Endothelial cell of umbilical vein (primary cell): ENCODE measurements at regions not wholly inside any gene's neighbourhood (a gene's known extent, or its start where the extent isn't known, plus 50 kb on each side); places are given as distances from the start of the nearest gene placed in this dataset.

Source experiments
- BruUV-seq: library from RNA; stranded (reverse); fragments of 400-500 nt; replicated peaks from 2 replicates; lab custom pipeline; 2021; lab: Mats Ljungman, UMichigan
- CTCF ChIA-PET: fragments of 300-600, 350-600 bp; sonication (Branson Sonifier 250); formaldehyde crosslinking; loops from one replicate; lab custom pipeline; 2021; ENCODE audit warnings: antibody characterized with exemption, inconsistent platforms; lab: Charles Lee
- POLR2A ChIA-PET: fragments of 300-600, 350-600 bp; sonication (Branson Sonifier 250); formaldehyde crosslinking; loops from one replicate; lab custom pipeline; 2021; ENCODE audit warnings: antibody characterized with exemption, inconsistent platforms; lab: Charles Lee
- DNase-seq: peaks from one replicate; pipeline ENCODE4 v3.0.0-alpha.2; 2011; ENCODE audit warnings: low read depth, low spot score
- FAIRE-seq: peaks from 2 replicates; lab custom pipeline; 2011; peaks lifted over from hg19 to GRCh38; lab: Jason Lieb, UNC
- H2AFZ ChIP-seq: 2 replicates; pipeline ENCODE4 v1.6.0; 2012; ENCODE audit warnings: low read depth, low read length, control low read depth, inconsistent platforms
- H3K27ac ChIP-seq: 2 replicates; pipeline ENCODE4 v1.5.1; 2011; ENCODE audit warnings: low read depth, mild to moderate bottlenecking, control low read depth, low read length, moderate library complexity; ENCODE audit not compliant: insufficient read depth
- H3K27me3 ChIP-seq, 2 experiments: 2 replicates each; pipeline versions ENCODE4 v1.6.0 to v1.6.1; 2011; ENCODE audit warnings: low read length in 2 of 2, mixed read lengths in 1 of 2; ENCODE audit not compliant: control insufficient read depth in 2 of 2, insufficient read depth in 2 of 2
- H3K36me3 ChIP-seq, 2 experiments: 2 replicates in 1 of 2; 3 replicates in 1 of 2; pipeline ENCODE4 v1.5.1; 2011; ENCODE audit warnings: low read length in 2 of 2, mild to moderate bottlenecking in 1 of 2, moderate library complexity in 1 of 2; ENCODE audit not compliant: control insufficient read depth in 2 of 2, insufficient read depth in 2 of 2; ENCODE audit errors: extremely low read depth in 1 of 2
- H3K4me1 ChIP-seq: 3 replicates; pipeline ENCODE4 v1.5.1; 2011; ENCODE audit warnings: mild to moderate bottlenecking, low read length; ENCODE audit not compliant: control insufficient read depth, insufficient read depth; ENCODE audit errors: extremely low read depth
- H3K4me2 ChIP-seq: 2 replicates; pipeline ENCODE4 v1.6.1; 2011; ENCODE audit warnings: low read length, control low read depth, mixed read lengths; ENCODE audit not compliant: insufficient read depth
- H3K4me3 ChIP-seq, 3 experiments: fragments of 200-600 bp in 1 of 3; sonication (generic), shearing (Covaris generic) in 1 of 3; replicated peaks in 1 of 3; 2 replicates each; pipeline ENCODE4 v1.5.1; 2011 to 2016; ENCODE audit warnings: control low read depth in 3 of 3, low read length in 3 of 3, mild to moderate bottlenecking in 2 of 3, inconsistent platforms in 1 of 3, low read depth in 1 of 3, moderate library complexity in 1 of 3; ENCODE audit not compliant: insufficient read depth in 1 of 3
- H3K79me2 ChIP-seq: 2 replicates; pipeline ENCODE4 v1.6.0; 2012; ENCODE audit warnings: low read length, inconsistent platforms; ENCODE audit not compliant: control insufficient read depth, insufficient read depth
- H3K9ac ChIP-seq: replicated peaks from 2 replicates; pipeline ENCODE3; 2011; ENCODE audit warnings: low read length, control low read depth; ENCODE audit not compliant: insufficient read depth; ENCODE audit errors: extremely low read depth
- H3K9me1 ChIP-seq: replicated peaks from 3 replicates; pipeline ENCODE4 v1.6.0; 2011; ENCODE audit warnings: mild to moderate bottlenecking, low read length; ENCODE audit not compliant: control insufficient read depth, insufficient read depth; ENCODE audit errors: extremely low read depth
- H3K9me3 ChIP-seq: replicated peaks from 2 replicates; pipeline ENCODE4 v1.5.1; 2012; ENCODE audit warnings: low read length, inconsistent platforms; ENCODE audit not compliant: control insufficient read depth, insufficient read depth
- H4K20me1 ChIP-seq: replicated peaks from 2 replicates; pipeline ENCODE3; 2011; ENCODE audit warnings: mild to moderate bottlenecking, low read length; ENCODE audit not compliant: control insufficient read depth, insufficient read depth; ENCODE audit errors: extremely low read depth
- CTCF ChIP-seq, 2 donors: IDR thresholded peaks; 1 replicate in 1 of 2; 2 replicates in 1 of 2; pipeline ENCODE4 v1.5.1; 2011; ENCODE audit warnings: low read length in 2 of 2, mild to moderate bottlenecking in 2 of 2, moderate library complexity in 2 of 2, control low read depth in 1 of 2, inconsistent platforms in 1 of 2, low read depth in 1 of 2; ENCODE audit not compliant: insufficient read depth in 1 of 2; ENCODE audit errors: extremely low read depth in 1 of 2
- EZH2 ChIP-seq: IDR thresholded peaks from 2 replicates; pipeline ENCODE4 v1.6.1; 2012; ENCODE audit warnings: borderline replicate concordance, low read depth, mild to moderate bottlenecking, moderate library complexity, low read length, inconsistent platforms; ENCODE audit not compliant: severe bottlenecking
- FOS ChIP-seq: IDR thresholded peaks from 2 replicates; pipeline ENCODE4 v1.6.1; 2011; ENCODE audit warnings: mild to moderate bottlenecking, low read length, moderate library complexity, borderline replicate concordance; ENCODE audit not compliant: insufficient read depth
- GATA2 ChIP-seq: IDR thresholded peaks from 2 replicates; pipeline ENCODE4 v1.7.0; 2011; ENCODE audit warnings: low read depth, mild to moderate bottlenecking, moderate library complexity, mixed read lengths, low read length; ENCODE audit not compliant: insufficient read length, insufficient read depth
- JUN ChIP-seq: IDR thresholded peaks from 2 replicates; pipeline ENCODE4 v1.6.1; 2011; ENCODE audit warnings: borderline replicate concordance, low read depth; ENCODE audit not compliant: insufficient read length, insufficient read depth
- MAX ChIP-seq: IDR thresholded peaks from 2 replicates; pipeline ENCODE4 v1.6.1; 2011; ENCODE audit not compliant: insufficient read depth, insufficient read length
- MYC ChIP-seq: IDR thresholded peaks from one replicate; pipeline ENCODE4 v1.6.1; 2011; ENCODE audit warnings: mild to moderate bottlenecking, low read depth, low read length
- POLR2A ChIP-seq: IDR thresholded peaks from 2 replicates; pipeline ENCODE4 v1.6.1; 2012; ENCODE audit warnings: low read depth, mild to moderate bottlenecking, control low read depth, low read length
- POLR2AphosphoS5 ChIP-seq: IDR thresholded peaks from 2 replicates; pipeline ENCODE4 v1.6.1; 2012; ENCODE audit warnings: low read depth, mild to moderate bottlenecking, control low read depth, low read length, moderate library complexity; ENCODE audit not compliant: insufficient read depth
- dilution Hi-C: fragments of 300-500 bp; cut with MboI; formaldehyde crosslinking; loops from one replicate; pipeline ENCODE4 v1.15.0; 2019; ENCODE audit warnings: low sequenced_read_pairs; ENCODE audit not compliant: extremely low pct_ligation_motif_present
- intact Hi-C: fragments of 100-400 bp; cut with micrococcal nuclease; formaldehyde crosslinking; loops from one replicate; pipeline ENCODE4 v1.10.0; 2022

- Histone ChIP-seq H3K9me1 (no peaks in the 10 kb centered on the region), H3K27me3 (no peaks in the 10 kb centered on the region), H3K27ac (no peak overlapping the region), H2AFZ (no peak overlapping the region), H3K79me2 (no peaks in the 10 kb centered on the region), H3K4me3 (no peak overlapping the region), H3K36me3 (no peaks in the 10 kb centered on the region), H3K4me1 (no peaks in the 10 kb centered on the region), H3K9ac (no peak overlapping the region), H3K4me2 (no peak overlapping the region), H3K9me3 (no peaks in the 10 kb centered on the region), H4K20me1 (no peaks in the 10 kb centered on the region)
- POLR2A ChIA-PET = no interaction called here
- DNase-seq = no peak
- dilution Hi-C loops (no loop called here), intact Hi-C loops (no loop called here)
- TF ChIP-seq MYC = no peak
- TF ChIP-seq POLR2AphosphoS5 = no peak
- no peak for TF ChIP-seq CTCF (IDR thresholded peaks at IDR 0.05; ENCODE audit: extremely low read depth in 1 of 2, insufficient read depth in 1 of 2, low read depth in 1 of 2, low read length in 2 of 2)
- TF ChIP-seq EZH2 = no peak
- TF ChIP-seq FOS = no peak
- TF ChIP-seq GATA2 = no peak
- TF ChIP-seq POLR2A = no peak
- TF ChIP-seq JUN = no peak
- TF ChIP-seq MAX = no peak
- FAIRE-seq = no peak
- BruUV-seq = no TSS peak
- CTCF ChIA-PET = interaction anchor here (1.8 kb wide), 1 partner anchor 145 kb away, joined by 8 read pairs; no protein-coding TSS in a partner anchor
Observed at GRCh38 chr6:44620922-44621321, 233.4 kb downstream of the CDC5L start.
